ENCODE measurements at regions not wholly inside any gene's neighbourhood (a gene's known extent, or its start where the extent isn't known, plus 50 kb on each side); places are given as distances from the start of the nearest gene placed in this dataset.

DNA sequence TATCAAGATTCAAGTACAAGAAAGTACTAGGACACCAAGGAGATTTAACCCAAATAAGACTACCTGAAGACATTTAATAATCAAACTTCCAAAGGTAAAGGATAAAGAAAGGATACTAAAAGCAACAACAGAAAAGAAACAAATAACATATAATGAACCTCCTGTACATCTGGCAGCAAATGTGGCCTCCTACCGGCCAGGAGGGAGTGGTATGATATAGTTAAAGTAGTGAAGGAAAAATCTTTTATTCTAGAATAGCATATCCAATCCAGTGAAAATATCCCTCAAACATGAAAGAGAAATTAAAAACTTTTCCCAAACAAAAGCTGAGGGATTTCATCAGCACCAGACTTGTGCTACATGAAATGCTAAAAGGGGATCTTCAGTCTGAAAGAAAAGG, 104.7 kb upstream of the GUCY1A2 start:
- no peak overlapping the region for H3K27ac Mint-ChIP-seq (ENCODE audit: low read depth, unreplicated experiment)
- H3K27me3 Mint-ChIP-seq (ENCODE audit: insufficient read depth, unreplicated experiment) = no peaks in the 10 kb centered on the region
- ChIA-PET POLR2A (no interaction called here), CTCF (no interaction called here)
- no peak overlapping the region for H3K4me3 Mint-ChIP-seq (ENCODE audit: unreplicated experiment)
- intact Hi-C loops (cut with micrococcal nuclease) = loop anchor here (5.0 kb wide), 1 partner anchor 401 kb away; no protein-coding TSS in a partner anchor
- H3K36me3 Mint-ChIP-seq (ENCODE audit: insufficient read depth, unreplicated experiment) = no peaks in the 10 kb centered on the region
- TF ChIP-seq CTCF (IDR thresholded peaks at IDR 0.05; ENCODE audit: unreplicated experiment) = peak; percentile 16
- no TSS peak for BruUV-seq (replicated peaks)
- H3K4me1 Mint-ChIP-seq (ENCODE audit: insufficient read depth, unreplicated experiment) = no peaks in the 10 kb centered on the region
- peaks cover 8% of the 10 kb centered on the region for H3K9me3 Mint-ChIP-seq (ENCODE audit: unreplicated experiment)
- peak; percentile 7 for DNase-seq (ENCODE audit: unreplicated experiment)

DNA sequence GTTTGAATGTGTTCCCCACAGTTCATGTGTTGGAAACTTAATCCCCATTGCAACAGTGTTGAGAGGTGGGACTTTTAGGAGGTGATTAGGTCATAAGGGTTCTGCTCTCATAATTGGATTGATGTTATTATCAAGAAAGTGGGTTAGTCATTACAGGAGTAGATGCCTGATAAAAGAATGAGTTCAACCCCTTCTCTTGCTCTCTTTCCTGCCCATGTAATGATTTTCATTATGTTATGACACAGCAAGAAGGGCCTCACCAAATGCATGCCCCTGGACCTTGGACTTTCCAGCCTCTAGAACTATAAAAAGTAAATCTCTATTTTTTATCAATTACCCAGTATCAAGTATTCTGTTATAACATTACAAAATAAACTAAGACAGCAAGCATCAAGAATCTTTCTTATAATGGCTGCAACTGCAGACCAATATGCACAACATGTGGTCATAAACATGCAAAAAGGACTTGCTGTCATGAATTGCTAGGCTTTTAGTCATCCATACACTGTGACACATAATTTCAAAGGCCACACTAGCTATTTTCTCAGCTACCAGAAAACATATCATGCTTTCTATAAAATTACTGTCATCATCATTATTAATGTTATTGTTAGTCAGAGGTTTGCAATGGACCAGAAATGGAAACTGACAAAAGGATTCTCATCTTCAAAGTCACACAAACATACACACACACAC, 99.9 kb upstream of the GUCY1A2 start:
- Mint-ChIP-seq H3K27me3 (ENCODE audit: insufficient read depth, unreplicated experiment) (no peaks in the 10 kb centered on the region), H3K27ac (ENCODE audit: low read depth, unreplicated experiment) (no peak overlapping the region), H3K36me3 (ENCODE audit: insufficient read depth, unreplicated experiment) (no peaks in the 10 kb centered on the region), H3K4me3 (ENCODE audit: unreplicated experiment) (no peak overlapping the region), H3K9me3 (ENCODE audit: unreplicated experiment) (no peaks in the 10 kb centered on the region), H3K4me1 (ENCODE audit: insufficient read depth, unreplicated experiment) (no peaks in the 10 kb centered on the region)
- intact Hi-C loops (cut with micrococcal nuclease) = no loop called here
- TF ChIP-seq CTCF (IDR thresholded peaks at IDR 0.05; ENCODE audit: unreplicated experiment) = no peak
- ChIA-PET CTCF (no interaction called here), POLR2A (no interaction called here)
- no peak for DNase-seq (ENCODE audit: unreplicated experiment)
- no TSS peak for BruUV-seq (replicated peaks)

GRCh38 chr11:107116358-107116757, 98.1 kb upstream of the GUCY1A2 start:
- no peaks in the 10 kb centered on the region for H3K27me3 Mint-ChIP-seq (ENCODE audit: insufficient read depth, unreplicated experiment)
- ChIA-PET CTCF (interaction anchor here (0.7 kb wide), 1 partner anchor 13 kb away, joined by 4 read pairs; no protein-coding TSS in a partner anchor), POLR2A (no interaction called here)
- TF ChIP-seq CTCF (IDR thresholded peaks at IDR 0.05; ENCODE audit: unreplicated experiment) = no peak
- H3K36me3 Mint-ChIP-seq (ENCODE audit: insufficient read depth, unreplicated experiment) = no peaks in the 10 kb centered on the region
- H3K4me3 Mint-ChIP-seq (ENCODE audit: unreplicated experiment) = no peak overlapping the region
- BruUV-seq (replicated peaks) = no TSS peak
- no peak for DNase-seq (ENCODE audit: unreplicated experiment)
- no peaks in the 10 kb centered on the region for H3K4me1 Mint-ChIP-seq (ENCODE audit: insufficient read depth, unreplicated experiment)
- intact Hi-C loops (cut with micrococcal nuclease) = no loop called here
- no peaks in the 10 kb centered on the region for H3K9me3 Mint-ChIP-seq (ENCODE audit: unreplicated experiment)
- H3K27ac Mint-ChIP-seq (ENCODE audit: low read depth, unreplicated experiment) = no peak overlapping the region

GRCh38 chr11:107102692-107103477, 84.6 kb upstream of the GUCY1A2 start:
- POLR2A ChIA-PET = no interaction called here
- H3K4me3 Mint-ChIP-seq (ENCODE audit: unreplicated experiment) = no peak overlapping the region
- H3K9me3 Mint-ChIP-seq (ENCODE audit: unreplicated experiment) = no peaks in the 10 kb centered on the region
- DNase-seq (ENCODE audit: unreplicated experiment) = peak; percentile 14
- TF ChIP-seq CTCF (IDR thresholded peaks at IDR 0.05; ENCODE audit: unreplicated experiment) = no peak
- no peaks in the 10 kb centered on the region for H3K36me3 Mint-ChIP-seq (ENCODE audit: insufficient read depth, unreplicated experiment)
- no peaks in the 10 kb centered on the region for H3K4me1 Mint-ChIP-seq (ENCODE audit: insufficient read depth, unreplicated experiment)
- no peaks in the 10 kb centered on the region for H3K27me3 Mint-ChIP-seq (ENCODE audit: insufficient read depth, unreplicated experiment)
- H3K27ac Mint-ChIP-seq (ENCODE audit: low read depth, unreplicated experiment) = no peak overlapping the region
- intact Hi-C loops (cut with micrococcal nuclease) = no loop called here
- CTCF ChIA-PET = interaction anchor here (0.8 kb wide), 1 partner anchor 1261 kb away, joined by 3 read pairs; no protein-coding TSS in a partner anchor
- BruUV-seq (replicated peaks) = no TSS peak
